Adipocyte (in vitro differentiated cells): ENCODE measurements at regions not wholly inside any gene's neighbourhood (a gene's known extent, or its start where the extent isn't known, plus 50 kb on each side); places are given as distances from the start of the nearest gene placed in this dataset.

Source experiments
- DNase-seq: peaks from one replicate; pipeline ENCODE4 v3.0.0-alpha.2; 2015; ENCODE audit warnings: low read depth
- H3K27me3 ChIP-seq: replicated peaks from 2 replicates; pipeline ENCODE4 v1.7.0; 2013; ENCODE audit warnings: mild to moderate bottlenecking, low read length, moderate library complexity; ENCODE audit not compliant: control insufficient read depth, insufficient read depth
- H3K36me3 ChIP-seq: 2 replicates; pipeline ENCODE4 v1.7.0; 2013; ENCODE audit warnings: low read length, mild to moderate bottlenecking, moderate library complexity; ENCODE audit not compliant: control insufficient read depth, insufficient read depth, severe bottlenecking
- H3K4me1 ChIP-seq: 2 replicates; pipeline ENCODE4 v1.7.0; 2013; ENCODE audit warnings: mild to moderate bottlenecking, low read length, moderate library complexity; ENCODE audit not compliant: control insufficient read depth, insufficient read depth
- H3K4me3 ChIP-seq: 2 replicates; pipeline ENCODE4 v1.7.0; 2013; ENCODE audit warnings: mild to moderate bottlenecking, low read length, moderate library complexity
- H3K9ac ChIP-seq: 2 replicates; pipeline ENCODE4 v1.7.0; 2013; ENCODE audit warnings: mild to moderate bottlenecking, low read length, moderate library complexity
- H3K9me3 ChIP-seq: 2 replicates; pipeline ENCODE4 v1.7.0; 2013; ENCODE audit warnings: mild to moderate bottlenecking, low read length, moderate library complexity; ENCODE audit not compliant: control insufficient read depth

DNA sequence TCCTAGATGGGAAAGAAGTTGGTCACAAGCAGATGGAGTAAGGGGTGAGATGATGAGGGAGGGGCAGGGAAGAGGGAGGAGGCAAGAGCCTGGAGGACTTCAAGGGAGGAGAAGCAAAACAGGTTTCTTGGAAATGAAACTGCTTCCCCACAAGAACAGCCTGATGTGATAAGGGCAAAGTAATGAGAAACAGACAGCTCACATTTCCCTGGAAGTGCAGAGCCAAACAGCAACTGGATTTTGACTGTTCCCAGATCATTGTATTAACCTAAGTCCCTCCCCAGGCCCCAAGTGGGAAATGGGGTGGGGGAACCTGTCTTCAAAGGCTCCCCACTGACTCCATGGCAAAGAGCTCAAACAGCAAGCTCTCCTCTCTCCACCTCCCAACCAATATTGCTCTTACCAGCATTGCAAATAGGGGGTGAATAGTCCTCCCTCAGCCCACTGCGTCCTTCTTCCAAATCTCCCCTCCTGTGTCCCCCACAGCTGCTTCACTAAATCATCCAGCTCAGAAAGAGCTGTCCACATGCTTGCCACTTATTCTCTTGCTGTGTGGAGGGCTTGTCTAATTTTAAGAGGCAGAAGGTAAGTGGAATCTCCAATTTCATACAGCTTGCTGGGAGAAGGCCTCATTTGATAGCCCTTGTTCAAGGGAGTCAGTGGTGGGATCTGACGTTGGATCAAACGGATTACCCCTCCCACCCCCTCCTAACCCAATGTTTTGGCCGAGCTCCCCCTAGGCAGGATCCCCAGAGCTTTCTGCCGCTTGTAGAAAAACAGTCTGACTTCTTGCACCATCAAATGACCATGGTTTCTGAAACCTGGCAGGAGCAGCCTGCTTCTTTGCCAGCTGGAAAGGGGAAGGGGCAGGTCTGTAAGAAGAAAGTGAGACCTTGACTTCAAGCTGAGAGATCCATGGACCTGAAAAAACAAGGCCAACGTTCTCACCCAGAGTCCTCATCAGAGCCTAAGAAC lies 56.3 kb upstream of the SMIM36 start:
- H3K4me1 ChIP-seq: peaks cover 45% of the 10 kb centered on the region
- peak; percentile 53 for DNase-seq
- H3K27me3 ChIP-seq: no peaks in the 10 kb centered on the region
- H3K9ac ChIP-seq: peak overlapping the region; percentile 68
- no peaks in the 10 kb centered on the region for H3K36me3 ChIP-seq
- peak overlapping the region; percentile 26 for H3K4me3 ChIP-seq
- no peaks in the 10 kb centered on the region for H3K9me3 ChIP-seq

DNA sequence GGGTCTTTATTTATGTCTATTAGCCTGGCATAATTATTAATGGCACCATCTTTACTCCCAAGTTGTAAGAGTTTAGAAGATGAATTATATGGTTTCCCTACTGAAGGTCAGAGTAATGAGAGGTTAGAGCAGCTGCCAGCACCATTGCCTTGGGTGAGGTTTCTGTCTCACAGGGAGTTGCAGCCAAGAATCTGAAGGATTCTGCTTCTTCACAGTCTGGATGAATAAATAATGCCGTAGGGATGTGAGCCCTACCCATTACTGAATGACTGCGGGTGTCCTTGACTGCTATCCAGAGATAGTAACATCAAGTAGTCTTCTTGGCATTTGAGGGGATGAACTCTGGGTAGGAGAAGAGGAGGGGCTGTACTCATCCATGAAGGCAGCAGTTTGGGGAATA lies 52.8 kb upstream of the SMIM36 start:
- Histone ChIP-seq H3K27me3 (no peaks in the 10 kb centered on the region), H3K4me3 (no peak overlapping the region), H3K4me1 (peaks cover 40% of the 10 kb centered on the region), H3K9me3 (no peaks in the 10 kb centered on the region), H3K36me3 (no peaks in the 10 kb centered on the region), H3K9ac (no peak overlapping the region)
- no peak for DNase-seq

DNA sequence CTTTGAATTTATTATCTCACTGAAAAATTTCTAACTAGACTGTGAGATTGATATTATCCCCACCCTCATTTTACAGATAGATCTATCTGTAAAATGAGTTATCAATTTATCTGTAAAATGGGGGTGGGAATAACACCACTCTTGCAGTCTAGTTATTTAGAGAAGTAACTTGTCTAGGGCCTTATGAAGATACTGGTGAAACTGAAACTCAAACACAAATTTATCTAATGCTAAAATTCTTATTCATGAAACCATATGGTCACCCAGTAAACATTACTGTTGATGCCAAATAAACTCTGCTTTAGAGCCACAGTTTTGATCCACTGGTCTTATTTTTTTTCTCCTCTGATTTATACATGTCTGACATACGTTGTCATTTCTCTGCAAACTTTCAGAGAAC lies 52.1 kb upstream of the SMIM36 start:
- no peaks in the 10 kb centered on the region for H3K36me3 ChIP-seq
- H3K4me3 ChIP-seq: no peak overlapping the region
- H3K9me3 ChIP-seq: no peaks in the 10 kb centered on the region
- H3K4me1 ChIP-seq: peaks cover 39% of the 10 kb centered on the region
- H3K27me3 ChIP-seq: no peaks in the 10 kb centered on the region
- no peak for DNase-seq
- H3K9ac ChIP-seq: no peak overlapping the region

DNA sequence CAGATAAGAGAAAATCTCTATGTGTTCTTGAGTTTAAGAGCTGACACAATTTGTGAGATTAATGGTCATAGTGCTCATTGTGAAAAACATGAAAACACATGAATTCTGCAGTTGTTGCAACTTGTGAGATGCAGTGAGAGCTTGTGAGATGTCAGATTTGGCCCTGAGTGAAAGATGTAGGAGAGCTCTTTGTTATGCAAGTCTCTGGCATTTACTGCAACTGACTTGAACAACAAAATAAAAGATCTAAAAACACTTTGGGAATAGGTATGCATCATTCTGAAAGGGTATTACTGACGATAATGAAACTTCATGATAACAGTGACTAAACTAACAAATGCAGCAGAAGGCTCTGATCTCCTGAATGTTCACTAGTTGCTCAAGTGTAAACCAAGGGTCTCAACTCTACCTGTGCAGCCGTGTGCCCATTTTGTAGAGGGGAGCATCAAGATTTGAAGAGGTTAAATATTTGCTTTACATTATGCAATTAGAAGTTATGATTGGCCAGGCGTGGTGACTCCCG lies 50.8 kb upstream of the SMIM36 start:
- no peak overlapping the region for H3K4me3 ChIP-seq
- H3K27me3 ChIP-seq: no peaks in the 10 kb centered on the region
- peaks cover 26% of the 10 kb centered on the region for H3K4me1 ChIP-seq

DNA sequence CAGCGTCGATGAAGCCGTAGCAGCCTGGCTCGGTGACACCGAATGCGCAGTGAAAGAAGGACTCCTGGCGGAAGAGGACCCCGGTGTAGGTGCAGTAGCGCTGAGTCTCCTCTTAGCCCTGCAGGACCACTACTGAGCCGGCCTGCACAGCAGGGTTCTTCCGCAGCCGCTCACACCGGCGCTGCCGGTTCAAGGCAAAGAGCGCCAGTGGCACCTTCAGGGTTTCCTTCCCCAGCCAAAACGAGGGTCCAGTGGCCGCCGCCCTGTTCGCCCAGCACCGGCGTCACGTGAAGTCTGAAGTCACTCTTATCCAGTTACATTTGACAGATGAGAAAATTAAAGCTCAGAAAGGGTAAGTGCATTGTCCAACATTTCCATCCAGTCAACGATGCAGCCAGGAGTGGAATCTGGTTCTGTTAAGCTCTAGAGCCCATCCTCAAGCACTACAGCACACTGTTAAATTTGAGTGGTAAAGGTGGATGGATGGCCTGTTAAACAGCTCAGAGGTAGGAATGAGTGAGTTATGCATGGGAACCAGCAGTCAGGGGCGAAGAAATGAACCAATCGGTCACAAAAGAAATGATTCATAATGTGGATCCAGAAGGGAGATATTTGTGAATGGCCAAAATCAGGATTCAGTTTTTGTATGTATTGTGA lies 50.2 kb upstream of the SMIM36 start:
- no peaks in the 10 kb centered on the region for H3K27me3 ChIP-seq
- no peak overlapping the region for H3K4me3 ChIP-seq
- DNase-seq: no peak
- no peak overlapping the region for H3K9ac ChIP-seq
- peaks cover 21% of the 10 kb centered on the region for H3K4me1 ChIP-seq
- no peaks in the 10 kb centered on the region for H3K9me3 ChIP-seq
- H3K36me3 ChIP-seq: no peaks in the 10 kb centered on the region

More for the DNA sequence above, 50.8 kb upstream of the SMIM36 start:
- Histone ChIP-seq H3K9me3 (no peaks in the 10 kb centered on the region), H3K9ac (no peak overlapping the region), H3K36me3 (no peaks in the 10 kb centered on the region)
- DNase-seq: no peak
